ENCODE measurements at regions not wholly inside any gene's neighbourhood (a gene's known extent, or its start where the extent isn't known, plus 50 kb on each side); places are given as distances from the start of the nearest gene placed in this dataset.

DNA sequence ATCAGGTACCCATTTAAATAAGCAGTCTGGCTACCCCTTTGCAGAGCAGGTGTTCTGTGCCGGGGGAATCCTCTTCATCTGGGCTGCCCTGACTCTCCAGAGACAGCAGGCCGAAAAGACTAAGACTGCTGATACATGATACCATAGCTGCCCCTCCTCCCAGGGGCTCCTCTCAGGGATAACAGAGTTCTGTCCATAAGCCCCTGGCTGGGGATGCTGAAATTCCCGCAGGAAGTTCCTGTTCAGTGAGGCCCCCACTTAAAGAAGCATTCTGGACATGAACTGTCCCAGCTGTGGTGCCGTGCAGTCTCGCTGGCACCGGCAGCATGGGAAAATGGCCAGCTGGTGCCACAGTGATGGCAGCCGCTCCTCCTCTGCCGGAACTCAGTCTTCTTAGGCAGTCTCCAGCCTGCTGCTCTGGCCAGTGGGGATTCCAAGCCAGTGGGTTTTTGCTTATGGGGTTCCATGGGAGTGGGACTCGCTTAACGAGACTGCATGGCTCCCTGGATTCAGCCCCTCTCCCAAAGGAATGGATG lies 1026.2 kb downstream of the NAALADL2 start:
- intact Hi-C loops (cut with micrococcal nuclease) (no loop called here), in situ Hi-C loops (cut with MboI) (no loop called here)
- DNase-seq (ENCODE audit: extremely low read depth in 1 of 4, low spot score in 3 of 4) (no peak), FAIRE-seq (no peak), ATAC-seq (no peak)
- H3K27me3 ChIP-seq (ENCODE audit: control insufficient read depth in 2 of 2, insufficient read depth in 2 of 2, low read length in 2 of 2): no peaks in the 10 kb centered on the region
- no peaks in the 10 kb centered on the region for H4K20me1 ChIP-seq (replicated peaks; ENCODE audit: control insufficient read depth, insufficient read depth, low read length)
- H3K9ac ChIP-seq (ENCODE audit: insufficient read depth in 1 of 2, low read depth in 2 of 2, low read length in 2 of 2): no peak overlapping the region
- no peaks in the 10 kb centered on the region for H3K4me1 ChIP-seq (replicated peaks in 1 of 2; ENCODE audit: control insufficient read depth in 2 of 2, insufficient read depth in 2 of 2, low read length in 2 of 2)
- H3K27ac ChIP-seq (ENCODE audit: extremely low read depth, low read depth, low read length): no peak overlapping the region
- no peak overlapping the region for H3K4me3 ChIP-seq
- TF ChIP-seq FUS (optimal IDR thresholded peaks at IDR 0.05; ENCODE audit: low read depth, low read length) (no peak), ZNF780A (CRISPR knock-in tag; IDR thresholded peaks at IDR 0.05) (no peak), ZNF586 (CRISPR knock-in tag; conservative IDR thresholded peaks at IDR 0.05) (no peak), ZC3H8 (IDR thresholded peaks at IDR 0.05) (no peak), TOE1 (IDR thresholded peaks at IDR 0.05; ENCODE audit: borderline replicate concordance) (no peak), TOE1 (CRISPR knock-in tag; IDR thresholded peaks at IDR 0.05; ENCODE audit: borderline replicate concordance, low read depth) (no peak), GABPB1 (CRISPR knock-in tag; IDR thresholded peaks at IDR 0.05) (no peak), PHF21A (IDR thresholded peaks at IDR 0.05; ENCODE audit: borderline replicate concordance, low read depth) (no peak), KHSRP (IDR thresholded peaks at IDR 0.05) (no peak)
- TF ChIP-seq, protein P1, sequence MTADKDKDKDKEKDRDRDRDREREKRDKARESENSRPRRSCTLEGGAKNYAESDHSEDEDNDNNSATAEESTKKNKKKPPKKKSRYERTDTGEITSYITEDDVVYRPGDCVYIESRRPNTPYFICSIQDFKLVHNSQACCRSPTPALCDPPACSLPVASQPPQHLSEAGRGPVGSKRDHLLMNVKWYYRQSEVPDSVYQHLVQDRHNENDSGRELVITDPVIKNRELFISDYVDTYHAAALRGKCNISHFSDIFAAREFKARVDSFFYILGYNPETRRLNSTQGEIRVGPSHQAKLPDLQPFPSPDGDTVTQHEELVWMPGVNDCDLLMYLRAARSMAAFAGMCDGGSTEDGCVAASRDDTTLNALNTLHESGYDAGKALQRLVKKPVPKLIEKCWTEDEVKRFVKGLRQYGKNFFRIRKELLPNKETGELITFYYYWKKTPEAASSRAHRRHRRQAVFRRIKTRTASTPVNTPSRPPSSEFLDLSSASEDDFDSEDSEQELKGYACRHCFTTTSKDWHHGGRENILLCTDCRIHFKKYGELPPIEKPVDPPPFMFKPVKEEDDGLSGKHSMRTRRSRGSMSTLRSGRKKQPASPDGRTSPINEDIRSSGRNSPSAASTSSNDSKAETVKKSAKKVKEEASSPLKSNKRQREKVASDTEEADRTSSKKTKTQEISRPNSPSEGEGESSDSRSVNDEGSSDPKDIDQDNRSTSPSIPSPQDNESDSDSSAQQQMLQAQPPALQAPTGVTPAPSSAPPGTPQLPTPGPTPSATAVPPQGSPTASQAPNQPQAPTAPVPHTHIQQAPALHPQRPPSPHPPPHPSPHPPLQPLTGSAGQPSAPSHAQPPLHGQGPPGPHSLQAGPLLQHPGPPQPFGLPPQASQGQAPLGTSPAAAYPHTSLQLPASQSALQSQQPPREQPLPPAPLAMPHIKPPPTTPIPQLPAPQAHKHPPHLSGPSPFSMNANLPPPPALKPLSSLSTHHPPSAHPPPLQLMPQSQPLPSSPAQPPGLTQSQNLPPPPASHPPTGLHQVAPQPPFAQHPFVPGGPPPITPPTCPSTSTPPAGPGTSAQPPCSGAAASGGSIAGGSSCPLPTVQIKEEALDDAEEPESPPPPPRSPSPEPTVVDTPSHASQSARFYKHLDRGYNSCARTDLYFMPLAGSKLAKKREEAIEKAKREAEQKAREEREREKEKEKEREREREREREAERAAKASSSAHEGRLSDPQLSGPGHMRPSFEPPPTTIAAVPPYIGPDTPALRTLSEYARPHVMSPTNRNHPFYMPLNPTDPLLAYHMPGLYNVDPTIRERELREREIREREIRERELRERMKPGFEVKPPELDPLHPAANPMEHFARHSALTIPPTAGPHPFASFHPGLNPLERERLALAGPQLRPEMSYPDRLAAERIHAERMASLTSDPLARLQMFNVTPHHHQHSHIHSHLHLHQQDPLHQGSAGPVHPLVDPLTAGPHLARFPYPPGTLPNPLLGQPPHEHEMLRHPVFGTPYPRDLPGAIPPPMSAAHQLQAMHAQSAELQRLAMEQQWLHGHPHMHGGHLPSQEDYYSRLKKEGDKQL (CRISPR knock-in tag; IDR thresholded peaks at IDR 0.05; ENCODE audit: borderline replicate concordance): no peak
- H2AFZ ChIP-seq (ENCODE audit: low read depth, low read length): no peak overlapping the region
- 2% methylated on average over 7 of the region's 10 CpGs for WGBS (ENCODE audit: insufficient coverage, low coverage, missing lambda C conversion rate)
- H3K36me3 ChIP-seq (ENCODE audit: control insufficient read depth, insufficient read depth, low read length): no peaks in the 10 kb centered on the region
- H3K9me1 ChIP-seq (ENCODE audit: control insufficient read depth, insufficient read depth, low read length): no peaks in the 10 kb centered on the region
- H3K4me2 ChIP-seq (ENCODE audit: insufficient read depth, low read length): no peak overlapping the region
- H3K79me2 ChIP-seq (ENCODE audit: control insufficient read depth, insufficient read depth, low read length): no peaks in the 10 kb centered on the region
- POLR2A ChIA-PET: no interaction called here
- H3K9me3 ChIP-seq (replicated peaks; ENCODE audit: control insufficient read depth, insufficient read depth, low read depth, low read length): no peaks in the 10 kb centered on the region
- CTCF ChIA-PET (ENCODE audit: low intra/inter-chr PET ratio): no interaction called here
- no TSS peak for BruUV-seq (replicated peaks)

Data from K562 (cell line).